AG04449 (cell line): ENCODE measurements at regions not wholly inside any gene's neighbourhood (a gene's known extent, or its start where the extent isn't known, plus 50 kb on each side); places are given as distances from the start of the nearest gene placed in this dataset.

Experiments used
- CTCF ChIA-PET: fragments of 350-600 bp; formaldehyde crosslinking; extraction: SDS; loops from one replicate; lab custom pipeline; 2021; ENCODE audit warnings: antibody characterized with exemption; lab: Yijun Ruan, JAX
- POLR2A ChIA-PET: fragments of 400-600, 350-600 bp; formaldehyde crosslinking; extraction: SDS; loops from one replicate; lab custom pipeline; 2020; ENCODE audit warnings: antibody characterized with exemption, inconsistent platforms; lab: Yijun Ruan, JAX
- DNase-seq: peaks from one replicate; pipeline ENCODE4 v3.0.0-alpha.2; 2010; ENCODE audit warnings: low read depth, low spot score
- H3K4me3 ChIP-seq: 2 replicates; pipeline ENCODE4 v1.5.1; 2011; ENCODE audit warnings: low read depth, mild to moderate bottlenecking, control low read depth, low read length
- TF ChIP-seq, protein P1 (sequence below): IDR thresholded peaks from one replicate; pipeline ENCODE4 v1.5.1; 2011; ENCODE audit warnings: mild to moderate bottlenecking, moderate library complexity, low read length, control low read depth, inconsistent platforms; ENCODE audit not compliant: insufficient read depth; ENCODE audit errors: missing control alignments

DNA sequence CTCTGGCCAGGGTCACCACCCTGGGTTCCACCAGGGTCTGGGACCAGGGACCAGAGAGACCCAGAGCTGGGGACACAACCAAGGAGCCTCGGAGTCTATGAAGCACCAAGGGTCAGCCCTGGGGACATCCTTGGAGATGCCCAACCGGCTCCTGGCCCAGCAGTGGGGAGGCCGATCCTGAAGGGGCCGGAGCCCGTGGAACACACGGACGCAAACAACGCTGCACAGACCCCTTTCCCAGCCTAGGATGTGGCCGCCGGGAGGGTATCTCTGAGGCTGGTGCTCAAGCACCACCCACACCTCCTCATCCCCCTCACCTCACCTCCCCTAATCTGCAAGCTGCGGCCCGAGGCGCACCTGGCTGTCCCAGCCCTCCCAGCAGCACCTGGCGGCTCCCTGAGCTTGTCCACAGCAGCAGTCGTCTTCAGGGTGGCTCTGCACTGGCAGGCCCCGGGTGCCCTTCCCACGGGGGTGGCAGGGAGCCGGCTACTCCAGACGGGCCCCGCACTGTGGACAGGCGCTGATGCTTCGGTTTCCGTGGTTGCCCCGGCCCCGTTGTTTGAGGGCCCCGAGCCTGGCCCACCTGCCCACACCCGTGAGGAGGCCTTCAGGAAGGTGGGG lies 146.8 kb upstream of the C14orf180 start:
- POLR2A ChIA-PET = no interaction called here
- CTCF ChIA-PET = no interaction called here

DNA sequence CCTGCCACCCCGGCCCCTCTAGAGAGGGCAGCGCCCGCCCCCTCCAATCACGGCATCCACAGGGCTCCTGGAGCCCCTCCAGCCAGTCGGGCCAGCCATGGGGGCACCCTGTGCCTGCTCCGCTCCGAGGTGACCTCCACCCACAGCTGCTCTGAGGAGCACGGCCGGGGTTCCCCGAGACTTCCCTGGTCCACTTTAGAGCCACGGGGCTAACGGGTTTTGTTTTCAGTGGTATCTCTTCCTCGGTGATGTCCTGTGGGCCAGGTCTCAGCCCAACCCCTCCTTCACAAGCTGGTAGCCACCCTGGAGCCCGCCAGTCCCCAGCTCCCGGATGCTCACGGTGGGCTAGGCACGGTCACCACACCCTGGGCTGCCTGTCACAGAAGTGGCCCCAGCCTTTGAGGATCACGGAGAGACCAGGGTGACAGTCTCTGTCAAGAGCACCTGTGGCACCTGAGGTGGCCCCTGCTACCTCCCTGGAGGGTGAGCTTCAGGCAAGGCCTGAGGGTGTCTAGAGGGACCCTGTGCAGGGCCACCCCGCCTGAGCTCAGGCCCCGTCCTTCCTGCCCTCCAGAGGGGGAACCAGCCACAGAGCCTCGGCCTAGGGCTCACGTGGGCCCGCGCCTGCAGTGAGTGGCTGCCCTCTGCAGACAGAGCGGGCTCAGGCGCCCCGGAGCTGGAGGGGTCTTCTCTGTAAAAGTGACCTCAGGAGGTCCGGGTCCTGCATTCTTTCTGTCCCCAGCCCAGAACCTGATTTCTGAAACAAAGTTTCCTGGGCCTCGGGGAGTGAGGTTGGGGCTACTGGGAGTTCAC lies 146.0 kb upstream of the C14orf180 start:
- no peak overlapping the region for H3K4me3 ChIP-seq
- no peak for DNase-seq
- TF ChIP-seq, protein P1, sequence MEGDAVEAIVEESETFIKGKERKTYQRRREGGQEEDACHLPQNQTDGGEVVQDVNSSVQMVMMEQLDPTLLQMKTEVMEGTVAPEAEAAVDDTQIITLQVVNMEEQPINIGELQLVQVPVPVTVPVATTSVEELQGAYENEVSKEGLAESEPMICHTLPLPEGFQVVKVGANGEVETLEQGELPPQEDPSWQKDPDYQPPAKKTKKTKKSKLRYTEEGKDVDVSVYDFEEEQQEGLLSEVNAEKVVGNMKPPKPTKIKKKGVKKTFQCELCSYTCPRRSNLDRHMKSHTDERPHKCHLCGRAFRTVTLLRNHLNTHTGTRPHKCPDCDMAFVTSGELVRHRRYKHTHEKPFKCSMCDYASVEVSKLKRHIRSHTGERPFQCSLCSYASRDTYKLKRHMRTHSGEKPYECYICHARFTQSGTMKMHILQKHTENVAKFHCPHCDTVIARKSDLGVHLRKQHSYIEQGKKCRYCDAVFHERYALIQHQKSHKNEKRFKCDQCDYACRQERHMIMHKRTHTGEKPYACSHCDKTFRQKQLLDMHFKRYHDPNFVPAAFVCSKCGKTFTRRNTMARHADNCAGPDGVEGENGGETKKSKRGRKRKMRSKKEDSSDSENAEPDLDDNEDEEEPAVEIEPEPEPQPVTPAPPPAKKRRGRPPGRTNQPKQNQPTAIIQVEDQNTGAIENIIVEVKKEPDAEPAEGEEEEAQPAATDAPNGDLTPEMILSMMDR = no peak
- ChIA-PET POLR2A (no interaction called here), CTCF (no interaction called here)

More for the DNA sequence above, 146.8 kb upstream of the C14orf180 start:
- TF ChIP-seq, protein P1 = no peak
- H3K4me3 ChIP-seq = no peak overlapping the region
- DNase-seq = no peak

DNA sequence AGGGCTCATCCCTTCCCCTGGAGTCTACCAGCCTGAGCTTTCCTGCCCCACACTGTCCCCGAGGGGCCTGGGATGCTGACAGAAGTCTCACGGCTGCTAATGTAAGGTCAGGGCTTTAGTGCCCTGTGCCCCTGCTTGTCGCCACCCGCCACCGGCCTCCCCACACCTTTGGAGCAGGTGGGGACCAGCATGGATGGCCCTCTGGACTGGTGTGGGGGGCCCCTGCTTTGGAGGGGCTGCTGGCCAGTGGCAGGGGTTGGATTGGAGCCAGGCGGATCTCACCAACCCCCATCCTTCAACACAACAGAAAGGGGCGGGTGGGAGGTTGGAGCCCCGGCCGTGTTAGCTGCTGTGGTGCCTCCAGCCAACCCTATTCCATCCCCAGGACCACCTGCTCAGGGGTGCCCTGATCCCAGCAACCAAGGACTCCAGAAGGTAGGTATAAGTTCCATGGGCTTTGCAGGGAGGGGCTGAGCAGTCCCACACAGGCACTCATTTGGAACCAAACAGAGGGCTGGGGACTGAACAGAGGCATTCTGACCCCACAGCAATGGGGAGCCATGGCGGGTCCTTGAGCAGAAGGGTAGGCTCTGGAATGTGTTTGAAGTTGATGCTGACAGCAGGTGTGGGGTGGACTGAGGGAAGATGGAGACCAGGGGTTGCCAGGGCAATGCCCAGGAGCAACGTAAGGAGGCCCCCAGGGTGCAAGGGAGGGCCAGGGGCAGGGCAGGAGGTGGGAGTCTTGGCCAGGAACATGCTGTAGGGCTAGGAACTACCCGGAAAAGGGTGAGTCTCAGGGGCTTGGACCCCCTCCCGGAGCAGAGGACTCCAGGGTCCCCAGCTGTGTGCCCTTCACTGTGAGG lies 145.1 kb upstream of the C14orf180 start:
- TF ChIP-seq, protein P1 = no peak
- no peak for DNase-seq
- H3K4me3 ChIP-seq = no peak overlapping the region
- POLR2A ChIA-PET = no interaction called here
- CTCF ChIA-PET = no interaction called here

DNA sequence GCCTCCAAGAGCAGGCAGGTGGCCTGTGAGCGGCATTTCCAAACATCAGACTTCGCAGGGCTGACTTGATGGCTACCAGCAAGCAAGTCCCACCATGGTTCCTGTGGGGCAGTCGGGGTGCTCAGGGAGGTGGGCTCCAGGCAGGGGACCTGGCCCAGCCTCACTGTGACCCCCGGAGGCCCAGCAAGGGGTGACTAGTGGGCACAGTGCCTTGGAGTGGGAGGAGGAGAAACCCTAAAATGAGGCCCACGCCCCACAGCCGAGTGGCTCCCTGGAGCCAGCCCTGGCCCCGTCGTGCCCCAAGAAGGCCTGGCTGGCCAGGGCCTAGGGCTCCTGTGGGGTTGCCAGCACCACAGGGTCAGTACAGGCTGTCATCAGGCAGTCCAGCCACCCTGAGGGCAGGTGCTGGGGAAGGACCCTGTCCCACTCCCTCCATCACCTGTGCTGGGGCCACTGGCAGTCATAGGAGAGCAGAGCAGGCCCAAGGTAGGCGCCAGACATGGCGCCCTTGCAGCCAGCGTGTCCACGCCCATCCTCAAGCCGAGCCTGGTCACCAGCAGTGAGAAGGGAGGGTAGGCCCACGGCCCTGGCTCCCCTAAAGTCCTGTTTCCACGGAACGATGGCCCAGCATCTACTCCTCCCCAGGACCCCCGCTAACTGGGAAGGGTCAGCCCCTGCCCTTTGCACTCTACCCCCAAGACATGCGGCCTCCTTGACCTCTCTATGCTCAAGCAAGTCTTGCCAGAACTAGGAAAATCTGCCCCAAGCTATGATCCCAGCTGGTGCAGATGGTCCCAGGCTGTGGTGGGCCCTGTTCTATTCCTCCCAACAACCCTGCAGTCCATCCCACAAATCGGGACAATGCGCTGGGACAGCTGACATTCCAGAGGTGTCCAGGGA lies 144.2 kb upstream of the C14orf180 start:
- ChIA-PET POLR2A (no interaction called here), CTCF (no interaction called here)
- DNase-seq = no peak
- TF ChIP-seq, protein P1 = no peak
- no peak overlapping the region for H3K4me3 ChIP-seq

DNA sequence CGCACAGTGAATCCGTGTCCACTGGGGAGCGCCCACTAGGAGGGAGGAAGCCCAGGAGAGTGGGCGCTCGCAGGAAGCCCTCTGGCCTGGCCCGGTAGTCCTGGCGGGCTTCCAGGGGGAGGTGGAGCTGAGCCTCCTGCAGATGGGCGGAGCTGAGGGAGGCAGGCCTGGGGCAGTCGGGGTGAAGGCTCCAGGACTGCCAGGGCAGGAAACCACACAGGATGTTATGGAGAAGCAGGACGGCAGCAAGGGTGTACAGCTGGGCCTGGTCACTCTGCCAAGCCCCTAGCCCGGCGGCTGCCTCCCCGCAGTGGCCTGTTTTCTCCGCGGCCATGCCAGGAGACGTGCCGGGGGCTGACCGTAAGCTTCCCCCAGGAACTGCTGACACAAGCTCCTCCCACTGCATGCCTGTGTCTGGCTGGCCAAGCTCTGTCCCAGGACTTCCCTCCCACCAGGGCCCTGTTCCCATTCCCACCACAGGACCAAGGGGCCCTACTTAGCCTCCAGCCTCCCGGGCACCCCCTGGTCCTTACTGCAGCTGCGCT lies 143.4 kb upstream of the C14orf180 start:
- DNase-seq = no peak
- H3K4me3 ChIP-seq = no peak overlapping the region
- CTCF ChIA-PET = no interaction called here
- TF ChIP-seq, protein P1 = no peak
- POLR2A ChIA-PET = no interaction called here
